ENCODE measurements at regions not wholly inside any gene's neighbourhood (a gene's known extent, or its start where the extent isn't known, plus 50 kb on each side); places are given as distances from the start of the nearest gene placed in this dataset.

DNA sequence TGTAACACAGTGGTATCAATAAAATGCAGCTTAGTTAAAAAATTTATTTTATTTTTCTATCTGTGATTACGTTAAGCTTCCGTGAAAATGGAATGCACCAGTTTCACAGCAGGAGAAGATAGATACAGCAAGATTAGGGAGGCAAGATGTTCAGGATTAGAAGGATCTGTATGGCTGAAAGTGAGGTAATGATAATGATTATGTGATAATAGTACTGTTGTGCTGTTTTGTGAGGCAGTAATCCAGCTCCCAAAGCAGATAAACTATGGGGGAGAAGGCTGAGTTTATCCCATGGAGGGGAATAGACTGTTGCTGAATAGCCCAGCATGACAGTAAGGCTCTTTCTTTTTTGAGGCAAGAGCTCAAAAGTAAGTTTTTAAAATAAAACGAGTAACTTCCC, 216.1 kb upstream of the PRPS1L1 start:
- TF ChIP-seq, protein P1, sequence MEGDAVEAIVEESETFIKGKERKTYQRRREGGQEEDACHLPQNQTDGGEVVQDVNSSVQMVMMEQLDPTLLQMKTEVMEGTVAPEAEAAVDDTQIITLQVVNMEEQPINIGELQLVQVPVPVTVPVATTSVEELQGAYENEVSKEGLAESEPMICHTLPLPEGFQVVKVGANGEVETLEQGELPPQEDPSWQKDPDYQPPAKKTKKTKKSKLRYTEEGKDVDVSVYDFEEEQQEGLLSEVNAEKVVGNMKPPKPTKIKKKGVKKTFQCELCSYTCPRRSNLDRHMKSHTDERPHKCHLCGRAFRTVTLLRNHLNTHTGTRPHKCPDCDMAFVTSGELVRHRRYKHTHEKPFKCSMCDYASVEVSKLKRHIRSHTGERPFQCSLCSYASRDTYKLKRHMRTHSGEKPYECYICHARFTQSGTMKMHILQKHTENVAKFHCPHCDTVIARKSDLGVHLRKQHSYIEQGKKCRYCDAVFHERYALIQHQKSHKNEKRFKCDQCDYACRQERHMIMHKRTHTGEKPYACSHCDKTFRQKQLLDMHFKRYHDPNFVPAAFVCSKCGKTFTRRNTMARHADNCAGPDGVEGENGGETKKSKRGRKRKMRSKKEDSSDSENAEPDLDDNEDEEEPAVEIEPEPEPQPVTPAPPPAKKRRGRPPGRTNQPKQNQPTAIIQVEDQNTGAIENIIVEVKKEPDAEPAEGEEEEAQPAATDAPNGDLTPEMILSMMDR (IDR thresholded peaks at IDR 0.05 in 2 of 3, conservative IDR thresholded peaks at IDR 0.05 in 1 of 3; ENCODE audit: borderline replicate concordance in 1 of 3, insufficient read depth in 1 of 3, low read depth in 2 of 3, low read length in 2 of 3), result no peak
- TF ChIP-seq POLR2AphosphoS5 (IDR thresholded peaks at IDR 0.05; ENCODE audit: low read depth, low read length) (no peak), FOSL1 (IDR thresholded peaks at IDR 0.05; ENCODE audit: low read depth) (no peak), TCF7L2 (IDR thresholded peaks at IDR 0.05; ENCODE audit: borderline replicate concordance, extremely low read depth, insufficient read depth, insufficient read length) (no peak), CEBPB (IDR thresholded peaks at IDR 0.05; ENCODE audit: low read depth) (no peak), POLR2A (IDR thresholded peaks at IDR 0.05; ENCODE audit: borderline replicate concordance, extremely low read depth, insufficient read depth, insufficient read length) (no peak), YY1 (IDR thresholded peaks at IDR 0.05; ENCODE audit: extremely low read depth, insufficient replicate concordance, low read depth, low read length) (no peak), SRF (IDR thresholded peaks at IDR 0.05; ENCODE audit: low read depth) (no peak), EZH2 (IDR thresholded peaks at IDR 0.05) (no peak)
- TF ChIP-seq, protein P2, sequence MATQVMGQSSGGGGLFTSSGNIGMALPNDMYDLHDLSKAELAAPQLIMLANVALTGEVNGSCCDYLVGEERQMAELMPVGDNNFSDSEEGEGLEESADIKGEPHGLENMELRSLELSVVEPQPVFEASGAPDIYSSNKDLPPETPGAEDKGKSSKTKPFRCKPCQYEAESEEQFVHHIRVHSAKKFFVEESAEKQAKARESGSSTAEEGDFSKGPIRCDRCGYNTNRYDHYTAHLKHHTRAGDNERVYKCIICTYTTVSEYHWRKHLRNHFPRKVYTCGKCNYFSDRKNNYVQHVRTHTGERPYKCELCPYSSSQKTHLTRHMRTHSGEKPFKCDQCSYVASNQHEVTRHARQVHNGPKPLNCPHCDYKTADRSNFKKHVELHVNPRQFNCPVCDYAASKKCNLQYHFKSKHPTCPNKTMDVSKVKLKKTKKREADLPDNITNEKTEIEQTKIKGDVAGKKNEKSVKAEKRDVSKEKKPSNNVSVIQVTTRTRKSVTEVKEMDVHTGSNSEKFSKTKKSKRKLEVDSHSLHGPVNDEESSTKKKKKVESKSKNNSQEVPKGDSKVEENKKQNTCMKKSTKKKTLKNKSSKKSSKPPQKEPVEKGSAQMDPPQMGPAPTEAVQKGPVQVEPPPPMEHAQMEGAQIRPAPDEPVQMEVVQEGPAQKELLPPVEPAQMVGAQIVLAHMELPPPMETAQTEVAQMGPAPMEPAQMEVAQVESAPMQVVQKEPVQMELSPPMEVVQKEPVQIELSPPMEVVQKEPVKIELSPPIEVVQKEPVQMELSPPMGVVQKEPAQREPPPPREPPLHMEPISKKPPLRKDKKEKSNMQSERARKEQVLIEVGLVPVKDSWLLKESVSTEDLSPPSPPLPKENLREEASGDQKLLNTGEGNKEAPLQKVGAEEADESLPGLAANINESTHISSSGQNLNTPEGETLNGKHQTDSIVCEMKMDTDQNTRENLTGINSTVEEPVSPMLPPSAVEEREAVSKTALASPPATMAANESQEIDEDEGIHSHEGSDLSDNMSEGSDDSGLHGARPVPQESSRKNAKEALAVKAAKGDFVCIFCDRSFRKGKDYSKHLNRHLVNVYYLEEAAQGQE (IDR thresholded peaks at IDR 0.05; ENCODE audit: low read depth), result no peak
